ENCODE measurements at regions not wholly inside any gene's neighbourhood (a gene's known extent, or its start where the extent isn't known, plus 50 kb on each side); places are given as distances from the start of the nearest gene placed in this dataset.

DNA sequence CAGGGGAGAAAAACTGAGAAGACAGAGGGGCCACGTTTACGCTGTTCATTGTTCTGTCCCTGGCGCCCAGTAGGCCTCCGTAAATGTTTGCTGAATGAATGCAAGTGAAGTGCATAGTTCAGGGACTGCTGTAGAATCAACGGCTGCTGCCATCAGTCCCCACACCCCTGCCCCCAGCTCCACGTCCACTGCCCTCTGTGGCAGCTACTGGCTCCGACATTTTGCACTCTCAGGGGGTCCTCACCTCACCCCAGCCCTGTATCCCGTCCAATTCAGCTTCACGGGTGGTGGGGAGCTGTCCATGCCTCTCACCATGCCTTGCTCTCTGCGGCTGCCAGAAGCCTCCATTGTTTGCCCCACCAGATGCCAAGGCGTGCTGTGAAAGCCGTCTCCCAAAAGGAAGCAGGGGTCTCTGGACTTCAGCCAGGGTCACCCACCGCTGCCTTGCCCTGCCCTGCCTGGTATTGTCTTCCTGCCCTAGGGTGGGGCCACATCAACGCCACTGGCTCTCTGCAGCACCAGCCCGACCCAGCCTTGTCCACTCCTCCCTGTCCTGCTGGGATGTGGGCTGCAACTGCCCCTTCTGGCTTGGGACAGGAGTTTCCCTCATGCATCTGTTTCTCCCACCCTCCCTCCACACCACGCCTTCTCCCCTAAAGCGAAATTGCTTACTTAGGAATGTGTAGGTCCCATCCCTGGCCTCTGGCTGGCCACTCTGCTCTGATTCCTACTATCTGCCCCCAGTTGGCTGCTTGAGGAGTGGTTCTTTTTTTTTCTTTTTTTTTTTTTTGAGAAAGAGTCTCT is 86.0 kb downstream of the RHOB start (continued):
- peak; percentile 82; the same call in 1 of the 2 replicates for TF ChIP-seq ZBTB4 (CRISPR knock-in tag; IDR thresholded peaks at IDR 0.05; ENCODE audit: borderline replicate concordance)
- TF ChIP-seq MLLT10 (CRISPR knock-in tag; IDR thresholded peaks at IDR 0.05) = no peak
- peak; percentile 85 for TF ChIP-seq ZSCAN22 (CRISPR knock-in tag; IDR thresholded peaks at IDR 0.05)
- TF ChIP-seq YY1 (IDR thresholded peaks at IDR 0.05; ENCODE audit: insufficient read depth, insufficient replicate concordance, low read depth, low read length) = peak; percentile 19
- peak; percentile 91 for TF ChIP-seq HNRNPL (IDR thresholded peaks at IDR 0.05; ENCODE audit: low read depth, low read length)
- TF ChIP-seq ZMYM4 (CRISPR knock-in tag; IDR thresholded peaks at IDR 0.05) = peak; percentile 45; the same call in 1 of the 2 replicates
- TF ChIP-seq, protein P1, sequence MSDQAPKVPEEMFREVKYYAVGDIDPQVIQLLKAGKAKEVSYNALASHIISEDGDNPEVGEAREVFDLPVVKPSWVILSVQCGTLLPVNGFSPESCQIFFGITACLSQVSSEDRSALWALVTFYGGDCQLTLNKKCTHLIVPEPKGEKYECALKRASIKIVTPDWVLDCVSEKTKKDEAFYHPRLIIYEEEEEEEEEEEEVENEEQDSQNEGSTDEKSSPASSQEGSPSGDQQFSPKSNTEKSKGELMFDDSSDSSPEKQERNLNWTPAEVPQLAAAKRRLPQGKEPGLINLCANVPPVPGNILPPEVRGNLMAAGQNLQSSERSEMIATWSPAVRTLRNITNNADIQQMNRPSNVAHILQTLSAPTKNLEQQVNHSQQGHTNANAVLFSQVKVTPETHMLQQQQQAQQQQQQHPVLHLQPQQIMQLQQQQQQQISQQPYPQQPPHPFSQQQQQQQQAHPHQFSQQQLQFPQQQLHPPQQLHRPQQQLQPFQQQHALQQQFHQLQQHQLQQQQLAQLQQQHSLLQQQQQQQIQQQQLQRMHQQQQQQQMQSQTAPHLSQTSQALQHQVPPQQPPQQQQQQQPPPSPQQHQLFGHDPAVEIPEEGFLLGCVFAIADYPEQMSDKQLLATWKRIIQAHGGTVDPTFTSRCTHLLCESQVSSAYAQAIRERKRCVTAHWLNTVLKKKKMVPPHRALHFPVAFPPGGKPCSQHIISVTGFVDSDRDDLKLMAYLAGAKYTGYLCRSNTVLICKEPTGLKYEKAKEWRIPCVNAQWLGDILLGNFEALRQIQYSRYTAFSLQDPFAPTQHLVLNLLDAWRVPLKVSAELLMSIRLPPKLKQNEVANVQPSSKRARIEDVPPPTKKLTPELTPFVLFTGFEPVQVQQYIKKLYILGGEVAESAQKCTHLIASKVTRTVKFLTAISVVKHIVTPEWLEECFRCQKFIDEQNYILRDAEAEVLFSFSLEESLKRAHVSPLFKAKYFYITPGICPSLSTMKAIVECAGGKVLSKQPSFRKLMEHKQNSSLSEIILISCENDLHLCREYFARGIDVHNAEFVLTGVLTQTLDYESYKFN (CRISPR knock-in tag; conservative IDR thresholded peaks at IDR 0.05) = peak; percentile 72
- TF ChIP-seq ZMYM3 (CRISPR knock-in tag; IDR thresholded peaks at IDR 0.05) = peak; percentile 90
- TF ChIP-seq NCOA1 (CRISPR knock-in tag; IDR thresholded peaks at IDR 0.05) = peak; percentile 40; the same call in 1 of the 2 replicates
- TF ChIP-seq ZSCAN29 (CRISPR knock-in tag; conservative IDR thresholded peaks at IDR 0.05) = peak; percentile 16; the same call in 1 of the 2 replicates
- 0 out of 2 replicates have a peak, but pooled peaks have one; percentile 34 for TF ChIP-seq SKIL (CRISPR knock-in tag; IDR thresholded peaks at IDR 0.05; ENCODE audit: borderline replicate concordance)
- TF ChIP-seq THRA (CRISPR knock-in tag; IDR thresholded peaks at IDR 0.05; ENCODE audit: borderline replicate concordance) = 0 out of 2 replicates have a peak, but pooled peaks have one; percentile 18
- TF ChIP-seq, protein P2, sequence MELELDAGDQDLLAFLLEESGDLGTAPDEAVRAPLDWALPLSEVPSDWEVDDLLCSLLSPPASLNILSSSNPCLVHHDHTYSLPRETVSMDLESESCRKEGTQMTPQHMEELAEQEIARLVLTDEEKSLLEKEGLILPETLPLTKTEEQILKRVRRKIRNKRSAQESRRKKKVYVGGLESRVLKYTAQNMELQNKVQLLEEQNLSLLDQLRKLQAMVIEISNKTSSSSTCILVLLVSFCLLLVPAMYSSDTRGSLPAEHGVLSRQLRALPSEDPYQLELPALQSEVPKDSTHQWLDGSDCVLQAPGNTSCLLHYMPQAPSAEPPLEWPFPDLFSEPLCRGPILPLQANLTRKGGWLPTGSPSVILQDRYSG (CRISPR knock-in tag; IDR thresholded peaks at IDR 0.05) = no peak

Data from HepG2 (cell line).